H1 (cell line): ENCODE measurements at regions not wholly inside any gene's neighbourhood (a gene's known extent, or its start where the extent isn't known, plus 50 kb on each side); places are given as distances from the start of the nearest gene placed in this dataset.

Source experiments
- CHD2 ChIP-seq: IDR thresholded peaks from 2 replicates; pipeline ENCODE4 v1.6.1; 2012; ENCODE audit warnings: low read length, improper control_type of control experiment
- CHD7 ChIP-seq: fragments of 300-600 bp; sonication (generic); IDR thresholded peaks from 2 replicates; pipeline ENCODE4 v1.7.1; 2012; ENCODE audit warnings: low read length, moderate library complexity, mild to moderate bottlenecking, inconsistent platforms; ENCODE audit not compliant: insufficient replicate concordance
- KDM4A ChIP-seq: IDR thresholded peaks from one replicate; pipeline ENCODE4 v1.7.1; 2012; ENCODE audit warnings: low read depth, mild to moderate bottlenecking, moderate library complexity, low read length, inconsistent platforms; ENCODE audit not compliant: severe bottlenecking

DNA sequence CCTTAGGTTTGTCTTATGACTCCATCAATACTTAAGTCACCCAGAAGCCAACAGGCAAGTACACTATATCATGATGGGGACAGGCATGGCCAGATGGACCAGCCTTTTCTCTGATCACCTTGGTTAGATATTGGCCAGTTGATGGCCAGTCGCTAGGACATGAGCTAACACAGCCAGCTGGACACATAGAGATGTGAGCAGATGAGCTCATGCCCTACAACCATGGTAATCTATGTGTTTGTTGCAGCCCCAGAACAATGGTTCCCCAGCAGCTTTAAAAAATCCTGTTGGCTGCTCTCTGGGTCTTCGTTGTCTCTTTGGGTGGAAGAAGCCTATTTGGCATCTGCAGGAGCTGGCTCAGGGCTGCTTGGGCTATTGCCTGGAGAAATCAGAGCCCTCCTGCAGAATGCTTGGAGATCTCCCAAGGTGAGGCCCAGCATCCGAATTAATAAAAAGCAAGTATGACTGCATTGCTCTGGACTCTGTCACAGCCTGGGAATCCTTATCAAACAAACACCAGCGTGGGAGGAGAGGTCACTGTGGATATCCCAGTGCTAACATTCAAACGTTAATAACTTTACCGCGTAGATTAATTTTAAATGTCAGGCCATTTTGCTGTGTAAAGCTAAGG lies 62.3 kb upstream of the KLHL29 start (continued):
- TF ChIP-seq CHD7 (no peak), CHD2 (no peak), KDM4A (no peak)
